HL-60 (cell line): ENCODE measurements at regions not wholly inside any gene's neighbourhood (a gene's known extent, or its start where the extent isn't known, plus 50 kb on each side); places are given as distances from the start of the nearest gene placed in this dataset.

ENCODE experiments used
- SPI1 ChIP-seq: IDR thresholded peaks from 2 replicates; pipeline ENCODE4 v1.6.1; 2012; ENCODE audit warnings: low read depth, mild to moderate bottlenecking, borderline replicate concordance
- TF ChIP-seq, protein P1 (sequence below): IDR thresholded peaks from one replicate; pipeline ENCODE4 v1.5.1; 2011; ENCODE audit warnings: low read length, control low read depth, inconsistent platforms; ENCODE audit not compliant: insufficient read depth

DNA sequence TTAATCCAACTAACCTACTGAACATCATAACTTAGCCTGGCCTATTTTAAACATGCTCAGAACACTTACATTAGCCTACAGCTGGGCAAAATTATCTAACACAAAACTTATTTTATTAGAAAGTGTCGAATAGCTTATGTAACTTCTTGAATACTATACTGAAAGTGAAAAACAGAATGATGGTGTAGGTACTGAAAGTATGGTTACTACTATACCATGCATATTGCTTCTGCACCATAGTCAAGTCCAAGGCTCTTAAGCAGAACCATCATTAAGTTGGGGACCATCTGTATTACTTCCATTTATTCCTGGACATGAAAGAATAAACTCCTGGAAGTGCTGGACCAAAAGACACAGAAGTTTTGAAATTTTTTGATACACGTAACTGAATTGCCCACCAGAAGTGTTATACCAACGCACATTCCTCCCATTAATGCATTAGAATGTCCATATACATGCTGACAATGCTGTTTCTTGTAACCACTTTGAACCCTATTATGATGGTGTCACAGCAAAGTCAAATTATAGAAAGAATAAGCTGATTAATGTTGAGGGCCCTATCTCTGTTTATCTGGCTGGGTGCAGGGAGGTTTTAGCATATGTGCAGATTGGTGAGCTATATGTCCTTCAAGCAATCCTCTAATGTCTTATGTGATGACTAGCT is 375.7 kb downstream of the ACTL7B start:
- no peak for TF ChIP-seq SPI1
- TF ChIP-seq, protein P1, sequence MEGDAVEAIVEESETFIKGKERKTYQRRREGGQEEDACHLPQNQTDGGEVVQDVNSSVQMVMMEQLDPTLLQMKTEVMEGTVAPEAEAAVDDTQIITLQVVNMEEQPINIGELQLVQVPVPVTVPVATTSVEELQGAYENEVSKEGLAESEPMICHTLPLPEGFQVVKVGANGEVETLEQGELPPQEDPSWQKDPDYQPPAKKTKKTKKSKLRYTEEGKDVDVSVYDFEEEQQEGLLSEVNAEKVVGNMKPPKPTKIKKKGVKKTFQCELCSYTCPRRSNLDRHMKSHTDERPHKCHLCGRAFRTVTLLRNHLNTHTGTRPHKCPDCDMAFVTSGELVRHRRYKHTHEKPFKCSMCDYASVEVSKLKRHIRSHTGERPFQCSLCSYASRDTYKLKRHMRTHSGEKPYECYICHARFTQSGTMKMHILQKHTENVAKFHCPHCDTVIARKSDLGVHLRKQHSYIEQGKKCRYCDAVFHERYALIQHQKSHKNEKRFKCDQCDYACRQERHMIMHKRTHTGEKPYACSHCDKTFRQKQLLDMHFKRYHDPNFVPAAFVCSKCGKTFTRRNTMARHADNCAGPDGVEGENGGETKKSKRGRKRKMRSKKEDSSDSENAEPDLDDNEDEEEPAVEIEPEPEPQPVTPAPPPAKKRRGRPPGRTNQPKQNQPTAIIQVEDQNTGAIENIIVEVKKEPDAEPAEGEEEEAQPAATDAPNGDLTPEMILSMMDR: no peak
